ENCODE measurements at regions not wholly inside any gene's neighbourhood (a gene's known extent, or its start where the extent isn't known, plus 50 kb on each side); places are given as distances from the start of the nearest gene placed in this dataset.

GRCh38 chr14:71300566-71301330 lies 393.5 kb downstream of the PCNX1 start:
- no TSS peak for BruUV-seq (replicated peaks)
- no peak overlapping the region for H3K27ac ChIP-seq (ENCODE audit: insufficient read depth, low read length)
- no peak overlapping the region for H2BK5ac ChIP-seq (ENCODE audit: low read depth, low read length, poor library complexity, severe bottlenecking)
- ChIA-PET POLR2A (ENCODE audit: unreplicated experiment) (no interaction called here), CTCF (interaction anchor here (1.3 kb wide), 1 partner anchor 18 kb away, joined by 5 read pairs; no protein-coding TSS in a partner anchor)
- no peak overlapping the region for H3K14ac ChIP-seq (replicated peaks; ENCODE audit: low read depth, low read length)
- no peaks in the 10 kb centered on the region for H4K20me1 ChIP-seq (ENCODE audit: insufficient read depth, low read length)
- H2AK5ac ChIP-seq (ENCODE audit: low read depth, low read length), result no peak overlapping the region
- H2BK15ac ChIP-seq (ENCODE audit: low read depth, low read length), result no peak overlapping the region
- H3K4me3 ChIP-seq (ENCODE audit: insufficient read depth, low read depth, low read length), result no peak overlapping the region
- H3K36me3 ChIP-seq (ENCODE audit: control insufficient read depth, insufficient read depth, low read length), result no peaks in the 10 kb centered on the region
- in situ Hi-C loops (cut with MboI; ENCODE audit: low sequenced_read_pairs), result no loop called here
- no peak overlapping the region for H3K23ac ChIP-seq (ENCODE audit: low read depth, low read length)
- H2BK120ac ChIP-seq (ENCODE audit: low read depth, low read length), result no peak overlapping the region
- dilution Hi-C loops (cut with HindIII; ENCODE audit: low sequenced_read_pairs, unreplicated experiment), result no loop called here
- DNase-seq (peak; percentile 27), ATAC-seq (ENCODE audit: low read depth) (no peak)
- no peak overlapping the region for H3K18ac ChIP-seq (ENCODE audit: low read depth, low read length)
- peak overlapping the region; percentile 51; the same call in 1 of the 2 replicates for H3K4me2 ChIP-seq (ENCODE audit: low read depth, low read length)
- no peak overlapping the region for H3K9ac ChIP-seq (ENCODE audit: low read depth, low read length)
- H3K56ac ChIP-seq (ENCODE audit: extremely low read depth, insufficient read depth, low read length), result no peak overlapping the region
- peaks cover 10% of the 10 kb centered on the region for H3K9me3 ChIP-seq (ENCODE audit: control insufficient read depth, insufficient read depth, low read length)
- no peak overlapping the region for H3K4ac ChIP-seq (ENCODE audit: low read depth, low read length)
- no peak for TF ChIP-seq POLR2A (IDR thresholded peaks at IDR 0.05; ENCODE audit: low read depth, low read length)
- peak; percentile 33; the same call in 1 of the 2 replicates for TF ChIP-seq CEBPB (IDR thresholded peaks at IDR 0.05; ENCODE audit: low read depth, low read length)
- no peaks in the 10 kb centered on the region; the same call in 1 of the 2 replicates for H3K4me1 ChIP-seq (ENCODE audit: control insufficient read depth, insufficient read depth, low read length)
- no peak overlapping the region for H4K91ac ChIP-seq (ENCODE audit: insufficient read depth, low read depth, low read length)
- no peaks in the 10 kb centered on the region for H3K27me3 ChIP-seq (ENCODE audit: control insufficient read depth, insufficient read depth, low read length)
- H2AFZ ChIP-seq (replicated peaks; ENCODE audit: low read length, poor library complexity), result no peak overlapping the region
- no peak overlapping the region for H2BK20ac ChIP-seq (ENCODE audit: low read depth, low read length)
- H3K9me1 ChIP-seq (ENCODE audit: insufficient read depth, low read length), result no peaks in the 10 kb centered on the region
- intact Hi-C loops (cut with micrococcal nuclease), result no loop called here
- no CpG with 5 or more reads among the region's 5 CpGs for WGBS, 2 experiments (ENCODE audit: extremely low coverage in 2 of 2, insufficient read length in 1 of 2)
- H2AK9ac ChIP-seq (replicated peaks; ENCODE audit: low read depth, low read length, poor library complexity), result no peak overlapping the region
- H3K79me1 ChIP-seq (ENCODE audit: low read depth in 1 of 2, low read length in 2 of 2), result no peaks in the 10 kb centered on the region
- no peak overlapping the region for H4K8ac ChIP-seq (ENCODE audit: low read depth in 2 of 2, low read length in 2 of 2)
- no peak overlapping the region for H4K5ac ChIP-seq (ENCODE audit: low read depth, low read length)
